HG03521 (cell line): ENCODE measurements at regions not wholly inside any gene's neighbourhood (a gene's known extent, or its start where the extent isn't known, plus 50 kb on each side); places are given as distances from the start of the nearest gene placed in this dataset.
"Not testable (repeated sequence)": the region's sequence is repeated elsewhere in the genome, so short reads cannot be mapped to it uniquely, and the experiment has no call there.

Source experiments
- ATAC-seq: cut with Tn5 transposase; IDR thresholded peaks from one replicate; pipeline ENCODE4 v1.9.1; 2021; ENCODE audit warnings: mild to moderate bottlenecking, moderate library complexity; ENCODE audit not compliant: unreplicated experiment

DNA sequence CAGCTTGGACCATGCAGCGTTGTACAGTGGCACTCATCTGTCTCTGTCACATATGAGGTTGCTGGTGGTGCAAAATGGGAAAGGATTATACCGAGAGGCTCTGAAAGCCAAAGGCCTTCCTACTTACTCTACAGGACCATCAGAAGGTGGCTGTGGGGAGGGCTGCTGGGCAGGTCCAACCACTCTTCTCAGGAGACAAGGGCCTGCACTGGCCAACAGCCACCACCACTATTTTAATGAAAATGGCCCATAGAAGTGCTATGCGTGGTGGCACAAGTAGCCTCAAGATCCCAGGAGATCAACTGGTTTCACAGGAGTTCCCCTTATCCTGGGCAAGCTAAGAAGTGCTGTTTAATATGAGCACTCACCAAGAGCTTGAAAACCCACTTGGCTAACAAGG, 52.3 kb downstream of the MRPL57 start:
- ATAC-seq: no peak

- no peak for ATAC-seq
These were observed 53.0 kb downstream of the MRPL57 start for GRCh38 chr13:21229241-21230024.

DNA sequence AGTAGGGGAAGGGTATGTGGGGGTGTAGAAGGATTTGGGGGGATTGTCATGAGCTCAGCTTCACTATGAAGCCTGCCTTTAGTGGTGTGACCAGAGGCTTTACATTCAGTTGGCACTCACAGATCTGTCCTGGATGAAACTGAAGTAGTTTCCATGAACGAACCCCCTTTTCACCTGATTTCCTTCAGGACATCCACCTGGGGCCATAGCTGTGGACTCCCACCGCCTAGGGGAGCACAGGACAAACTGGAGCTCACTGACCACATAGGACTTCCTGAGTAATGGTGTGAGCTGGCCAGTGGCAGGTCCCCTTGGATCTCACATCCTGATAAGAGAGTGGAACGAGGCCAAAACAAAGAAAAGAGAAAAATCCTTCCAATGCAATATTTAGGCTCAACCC, 54.1 kb downstream of the MRPL57 start:
- no peak for ATAC-seq

GRCh38 chr13:21231426-21231940, 55.0 kb downstream of the MRPL57 start:
- no peak for ATAC-seq

GRCh38 chr13:21232196-21232595, 55.7 kb downstream of the MRPL57 start:
- no peak for ATAC-seq

- no peak for ATAC-seq
These were observed 56.1 kb downstream of the MRPL57 start for GRCh38 chr13:21232599-21232998.

GRCh38 chr13:21233086-21233485, 56.6 kb downstream of the MRPL57 start:
- ATAC-seq: no peak

DNA sequence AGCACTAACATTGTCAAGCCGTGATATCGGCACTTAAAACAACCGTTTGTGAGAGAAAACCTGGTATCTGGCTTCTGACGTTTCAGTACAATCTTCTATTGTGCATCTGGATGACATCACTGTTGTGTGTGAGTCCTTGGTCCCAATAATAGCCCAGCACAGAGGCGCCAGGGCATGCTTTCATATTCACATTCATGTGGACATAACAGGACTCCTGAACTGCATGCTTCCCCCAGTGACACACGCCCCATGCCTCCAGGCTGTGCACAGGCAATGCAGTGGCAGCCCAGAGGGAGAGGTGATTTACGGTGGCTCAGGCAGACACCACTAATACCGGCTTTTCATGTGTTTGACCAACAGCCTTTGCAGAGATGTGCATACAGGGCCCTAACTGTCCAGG, 58.1 kb downstream of the MRPL57 start:
- ATAC-seq: no peak

- ATAC-seq: no peak
These were observed 58.7 kb downstream of the MRPL57 start for GRCh38 chr13:21235174-21235573.

GRCh38 chr13:21237081-21237480, 60.6 kb downstream of the MRPL57 start:
- no peak for ATAC-seq

DNA sequence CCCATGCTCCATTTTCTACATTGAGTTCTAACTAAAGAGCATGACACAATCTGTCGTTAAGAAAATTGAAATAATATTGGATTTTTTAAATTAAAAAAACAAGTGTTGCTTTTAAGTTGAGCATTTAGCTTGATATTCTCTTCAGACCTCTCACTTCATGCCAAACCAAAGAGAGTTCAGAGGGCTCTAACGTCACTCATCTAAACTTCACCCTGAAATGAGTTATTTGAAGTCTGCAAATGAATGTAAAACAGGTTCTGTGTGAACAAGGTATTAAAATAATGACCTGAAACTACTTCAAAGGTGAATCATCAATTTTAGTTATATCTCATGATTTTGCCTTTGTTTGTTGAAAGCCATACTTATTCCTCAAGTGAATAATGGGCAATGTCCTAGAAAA, 61.8 kb downstream of the MRPL57 start:
- ATAC-seq: no peak

DNA sequence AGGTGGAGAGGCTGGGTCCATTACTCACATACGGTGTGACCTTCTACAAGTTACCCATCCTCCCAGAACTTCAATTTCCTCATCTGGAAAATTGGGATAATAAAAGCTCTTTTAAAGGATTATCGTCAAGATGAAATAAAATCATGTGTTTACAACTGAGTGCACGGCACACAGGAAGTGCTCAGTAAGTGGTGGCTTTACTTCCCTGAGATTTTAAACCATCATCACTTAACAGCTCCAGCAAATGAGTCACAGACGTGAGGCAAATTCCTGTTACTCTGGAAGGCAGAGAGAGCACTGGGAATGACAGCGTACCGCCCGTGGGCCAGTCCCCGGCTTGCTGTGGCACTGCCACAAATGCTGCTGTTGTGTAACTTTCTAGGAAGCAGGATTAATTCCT, 64.1 kb downstream of the MRPL57 start:
- ATAC-seq: no peak

DNA sequence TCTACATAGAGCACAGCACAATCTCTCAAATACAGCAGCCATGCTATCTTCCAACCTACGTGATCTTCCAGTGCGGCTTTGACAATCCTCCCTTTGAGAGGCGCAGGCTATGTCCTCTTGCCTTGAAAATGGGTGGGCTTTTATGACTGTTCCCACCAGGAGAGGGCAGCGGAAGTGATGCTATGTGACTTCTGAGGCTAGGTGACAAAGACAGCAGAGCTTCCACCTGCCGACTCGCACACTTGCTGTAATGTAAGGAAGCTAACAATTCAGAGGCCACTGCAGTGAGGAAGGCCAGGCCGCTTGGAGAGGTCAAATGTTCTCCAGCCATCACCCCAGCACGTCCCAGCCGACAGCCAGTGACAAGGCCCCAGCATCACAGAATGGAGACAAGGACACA, 65.8 kb downstream of the MRPL57 start:
- ATAC-seq: no peak

DNA sequence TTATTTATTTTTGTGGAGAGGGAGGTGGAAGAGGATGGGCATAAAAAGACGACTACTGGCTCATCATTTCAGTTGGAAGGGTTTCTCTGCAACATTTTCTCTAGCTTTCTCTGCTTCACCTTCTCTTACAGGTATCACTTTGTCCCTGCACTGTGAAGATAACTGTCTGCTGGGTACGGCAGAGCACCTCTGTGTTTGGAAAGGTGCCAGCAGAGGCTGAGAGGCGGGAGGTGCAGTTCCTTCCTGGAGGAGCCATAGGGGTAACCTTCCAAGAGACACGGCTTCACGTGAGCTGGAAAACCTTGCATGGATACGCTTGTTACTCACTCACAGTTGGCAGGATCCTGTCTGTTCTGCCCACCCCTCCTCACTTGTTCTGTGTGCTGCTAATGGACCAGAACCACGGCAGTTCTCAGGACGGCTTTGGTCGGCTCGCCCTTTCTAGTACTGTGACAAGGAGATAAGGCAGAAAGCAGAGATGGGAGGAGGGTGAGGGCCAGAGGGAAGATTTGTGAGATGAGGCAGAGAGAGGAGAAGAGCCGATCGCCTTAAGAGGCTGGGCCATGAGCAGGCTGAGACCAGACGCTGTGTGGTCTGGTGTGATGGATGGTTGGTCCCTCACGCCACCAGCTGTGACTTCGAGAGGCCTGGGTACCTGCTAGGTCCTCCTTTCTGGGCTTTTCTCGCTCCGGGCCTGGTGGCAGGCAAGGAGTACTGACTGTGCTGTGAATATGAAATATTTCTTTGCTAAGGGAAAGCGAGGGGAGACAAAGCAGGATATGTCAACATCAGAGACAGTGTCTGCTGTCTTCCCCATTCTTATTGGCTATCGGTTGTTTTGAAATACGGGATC, 66.8 kb downstream of the MRPL57 start:
- ATAC-seq: no peak

GRCh38 chr13:21243898-21244184, 67.4 kb downstream of the MRPL57 start:
- ATAC-seq: not testable (repeated sequence)

DNA sequence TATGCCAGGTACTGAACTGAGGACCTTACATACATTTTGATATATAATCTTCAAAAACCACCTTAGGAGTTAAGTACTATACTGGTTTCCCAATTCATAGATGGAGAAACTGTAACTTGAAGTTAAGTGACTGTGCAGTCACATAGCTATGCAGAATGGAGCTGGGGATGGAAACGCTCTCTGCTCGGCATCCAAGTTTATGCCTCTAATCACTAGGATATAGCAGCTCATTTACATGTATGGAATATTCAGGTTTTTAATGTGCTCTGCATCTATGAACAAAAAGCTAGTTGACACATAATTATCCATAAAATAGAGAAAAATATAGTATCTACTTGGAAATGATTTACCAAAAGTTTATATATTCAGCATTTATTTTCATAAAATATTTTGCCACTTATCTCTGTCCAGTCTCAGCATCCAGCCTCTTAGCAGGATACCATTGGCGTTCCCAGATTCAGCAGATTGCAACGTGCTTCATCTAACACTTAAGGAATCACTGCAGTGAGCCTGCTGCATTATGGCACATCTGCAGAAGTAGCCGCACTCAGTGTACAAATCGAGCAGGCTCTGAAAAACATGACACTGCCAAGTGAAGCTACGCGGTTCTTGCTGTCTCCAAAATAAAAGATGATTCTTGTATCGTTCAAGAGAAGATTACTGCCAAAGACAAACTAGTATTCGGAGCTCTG, 70.4 kb downstream of the MRPL57 start:
- ATAC-seq: no peak

- ATAC-seq: no peak
These were observed 79.9 kb downstream of the MRPL57 start for GRCh38 chr13:21256351-21256761.

GRCh38 chr13:21256891-21257290, 80.4 kb downstream of the MRPL57 start:
- ATAC-seq: no peak

DNA sequence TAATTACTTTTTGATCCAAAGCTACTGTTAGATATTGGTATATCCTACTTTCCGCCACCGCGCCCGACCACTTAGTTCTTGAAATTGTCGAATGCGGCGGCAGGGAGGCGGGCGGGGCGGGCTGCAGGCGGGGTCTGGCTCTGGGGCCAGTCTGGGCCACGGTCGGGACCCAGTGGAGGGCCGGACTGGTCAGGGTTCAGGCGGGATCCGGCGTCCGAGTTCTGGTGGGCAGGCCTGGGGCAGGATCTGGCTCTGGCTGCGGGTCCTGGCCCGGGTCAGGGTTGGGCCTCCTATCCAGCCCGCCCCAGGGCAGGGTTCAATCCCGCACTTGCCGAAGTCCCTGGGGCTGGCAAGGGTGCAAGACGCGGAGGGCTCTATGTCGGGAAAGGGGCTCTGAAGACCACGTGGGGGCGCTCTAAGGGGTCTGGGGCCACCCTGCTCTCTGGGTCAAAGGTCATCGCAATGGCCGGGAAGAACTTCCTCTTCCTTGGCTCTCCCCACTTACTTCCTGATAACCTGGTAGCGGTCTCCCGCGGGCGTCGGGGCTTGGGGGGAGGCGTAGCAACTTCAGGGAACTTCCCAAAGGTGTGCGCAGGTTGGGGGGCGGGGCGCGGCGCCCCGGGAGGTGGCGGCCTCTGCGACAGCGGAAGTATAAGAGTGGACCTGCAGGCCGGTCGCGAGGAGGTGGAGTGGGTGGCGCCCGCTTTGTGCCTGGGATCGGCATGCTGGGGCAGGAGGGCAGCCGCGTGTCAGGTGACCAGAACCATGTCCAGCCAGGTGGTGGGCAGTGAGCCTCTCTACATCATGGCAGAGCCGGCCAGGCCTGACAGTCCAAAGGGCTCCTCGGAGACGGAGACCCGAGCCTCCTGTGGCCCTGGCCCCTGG, 83.4 kb downstream of the MRPL57 start:
- no peak for ATAC-seq

DNA sequence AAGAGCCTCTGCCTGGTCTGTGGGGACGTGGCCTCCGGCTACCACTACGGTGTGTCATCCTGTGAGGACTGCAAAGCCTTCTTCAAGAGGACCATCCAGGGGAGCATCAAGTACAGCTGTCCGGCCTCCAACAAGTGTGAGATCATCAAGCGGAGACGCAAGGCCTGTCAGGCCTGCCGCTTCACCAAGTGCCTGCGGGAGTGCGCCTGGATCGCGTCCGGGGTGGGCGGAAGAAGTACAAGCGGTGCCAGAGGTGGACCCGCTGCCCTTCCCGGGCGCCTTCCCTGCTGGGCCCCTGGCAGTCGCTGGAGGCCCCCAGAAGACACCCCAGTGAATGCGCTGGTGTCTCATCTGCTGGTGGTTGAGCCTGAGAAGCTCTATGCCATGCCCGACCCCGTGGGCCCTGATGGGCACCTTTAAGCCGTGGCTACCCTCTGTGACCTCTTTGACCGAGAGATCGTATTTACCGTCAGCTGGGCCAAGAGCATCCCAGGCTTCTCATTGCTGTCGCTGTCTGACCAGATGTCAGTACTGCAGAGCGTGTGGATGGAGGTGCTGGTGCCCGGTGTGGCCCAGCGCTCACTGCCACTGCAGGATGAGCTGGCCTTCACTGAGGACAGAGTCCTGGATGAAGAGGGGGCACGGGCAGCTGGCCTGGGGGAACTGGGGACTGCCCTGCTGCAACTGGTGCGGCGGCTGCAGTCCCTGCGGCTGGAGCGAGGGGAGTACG, 84.3 kb downstream of the MRPL57 start:
- not testable (repeated sequence) for ATAC-seq
